Epidermal melanocyte (primary cell): ENCODE measurements at regions not wholly inside any gene's neighbourhood (a gene's known extent, or its start where the extent isn't known, plus 50 kb on each side); places are given as distances from the start of the nearest gene placed in this dataset.

Experiments used
- DNase-seq: peaks from one replicate; pipeline ENCODE4 v3.0.0; 2011; ENCODE audit warnings: low spot score; ENCODE audit not compliant: insufficient read length

DNA sequence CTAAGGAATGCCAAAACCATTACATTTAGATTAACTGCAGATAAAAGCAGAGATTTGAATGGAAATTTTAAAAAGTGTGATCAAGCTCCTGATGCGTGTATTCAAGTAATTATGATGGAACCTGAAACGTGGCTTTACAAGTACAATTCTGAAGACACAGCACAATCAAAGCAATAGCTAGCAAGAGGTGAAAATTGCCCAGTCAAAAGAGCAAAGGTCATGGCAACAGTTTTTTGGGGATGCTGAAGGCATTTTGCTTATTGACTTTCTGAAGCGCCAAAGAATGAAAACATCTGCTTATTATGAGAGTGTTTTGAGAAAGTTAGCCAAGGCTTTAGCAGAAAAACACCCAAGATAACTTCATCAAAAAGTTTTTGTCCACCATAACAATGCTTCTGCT, 389.6 kb upstream of the TENM4 start:
- DNase-seq, result no peak

DNA sequence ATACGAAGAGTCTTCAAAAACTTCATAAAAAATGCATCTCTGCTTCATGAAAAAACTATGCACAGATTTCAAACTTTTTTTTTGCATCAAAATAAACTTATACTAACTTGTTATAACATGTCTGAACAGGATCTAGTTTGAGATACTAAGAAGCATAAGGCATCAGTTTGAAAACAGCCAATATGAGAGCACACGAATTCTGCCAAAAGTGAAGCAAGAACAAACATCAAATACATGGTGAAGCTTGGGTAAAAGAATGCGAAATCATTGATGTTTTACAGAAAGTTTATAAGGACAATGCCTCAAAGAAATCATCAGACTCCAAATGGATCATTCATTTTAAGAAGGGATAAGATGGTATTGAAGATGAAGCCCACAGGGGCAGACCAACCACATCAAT, 389.1 kb upstream of the TENM4 start:
- no peak for DNase-seq

DNA sequence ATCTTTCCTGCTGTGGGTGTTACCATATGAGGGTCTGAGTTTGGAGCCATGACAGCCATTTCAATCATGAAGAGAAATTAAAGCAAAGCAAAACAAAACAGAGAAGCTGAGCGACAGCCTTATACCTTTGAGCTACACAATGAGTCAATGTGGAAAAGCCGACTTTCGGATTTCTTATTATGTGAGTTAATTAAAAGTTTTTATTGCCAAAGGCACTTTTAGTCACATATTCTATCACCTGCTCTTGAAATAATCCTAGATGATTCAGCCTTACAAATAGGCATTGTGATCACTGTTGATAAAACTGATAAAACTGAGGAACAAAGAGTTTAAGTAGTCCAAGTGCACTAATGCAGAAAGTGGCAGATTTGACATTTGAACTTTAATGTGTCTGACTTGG, 381.9 kb upstream of the TENM4 start:
- no peak for DNase-seq

GRCh38 chr11:79813551-79813950, 372.7 kb upstream of the TENM4 start:
- DNase-seq, result no peak

GRCh38 chr11:79809487-79809886, 368.7 kb upstream of the TENM4 start:
- no peak for DNase-seq

GRCh38 chr11:79807506-79807905, 366.7 kb upstream of the TENM4 start:
- DNase-seq, result no peak

- DNase-seq, result no peak
These were observed 355.9 kb upstream of the TENM4 start for GRCh38 chr11:79796704-79797103.

DNA sequence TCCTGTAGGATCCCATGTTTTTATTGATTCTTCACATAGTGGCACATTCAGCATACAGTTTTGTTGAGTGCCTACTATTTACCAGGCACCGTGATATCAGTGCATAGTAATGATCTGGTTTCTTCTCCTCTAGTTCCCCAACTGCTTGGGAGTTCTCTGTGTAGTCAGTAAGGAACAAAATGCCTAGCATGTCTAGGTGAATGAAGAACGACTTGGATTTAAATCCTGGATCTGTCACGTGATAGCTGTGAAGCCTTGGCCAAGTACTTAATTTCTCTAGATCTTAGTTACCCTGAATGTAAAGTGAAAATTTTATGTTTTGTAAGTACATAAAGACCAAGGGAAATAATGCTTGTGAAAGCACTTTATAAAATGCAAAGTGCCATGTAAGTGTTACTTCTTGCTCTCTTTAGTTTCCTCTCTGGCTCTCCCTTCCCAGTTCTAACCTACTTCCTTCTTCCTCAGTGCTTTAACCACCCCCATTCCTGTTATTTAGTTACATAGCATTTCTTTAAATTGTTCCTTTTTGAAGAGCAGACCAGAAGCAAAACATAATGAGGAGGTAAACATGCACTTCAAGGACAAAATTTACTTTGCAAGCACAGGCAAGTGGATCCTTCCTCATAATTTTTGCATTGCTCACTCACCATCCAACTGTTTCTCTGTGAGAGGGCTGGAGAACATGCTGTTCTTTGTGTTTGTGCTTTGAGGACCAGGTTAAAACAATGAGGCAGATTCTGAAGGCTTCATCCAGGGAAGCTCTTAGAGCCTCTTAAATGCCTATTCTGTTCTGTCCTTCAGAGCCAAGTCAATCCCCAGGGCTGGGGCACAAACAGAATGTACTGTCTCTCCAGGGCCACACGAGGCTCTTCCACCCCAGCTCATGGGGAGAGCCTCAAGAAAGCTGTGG, 353.9 kb upstream of the TENM4 start:
- no peak for DNase-seq

DNA sequence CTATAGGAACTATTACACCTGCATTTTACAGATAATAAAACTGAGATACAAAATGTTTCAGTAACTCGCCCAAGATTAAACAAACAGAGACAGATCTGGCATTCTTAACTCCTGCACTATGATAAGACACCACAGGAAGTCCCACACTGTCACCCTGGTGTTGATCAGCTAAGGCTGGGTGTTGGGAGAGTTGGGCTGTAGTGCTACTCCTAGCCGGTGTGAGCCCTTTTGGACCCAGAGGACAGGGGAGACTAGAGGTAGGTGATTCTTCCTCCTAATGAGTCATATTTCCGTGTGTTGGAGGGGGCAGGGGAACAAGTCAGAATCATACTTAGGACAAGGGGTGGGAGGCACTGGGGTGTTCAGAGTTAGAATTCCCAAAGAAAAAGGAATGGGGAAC, 353.2 kb upstream of the TENM4 start:
- DNase-seq, result no peak

- DNase-seq, result no peak
These were observed 346.1 kb upstream of the TENM4 start for GRCh38 chr11:79786961-79787360.

- DNase-seq, result no peak
These were observed 343.0 kb upstream of the TENM4 start for GRCh38 chr11:79783833-79784232.

DNA sequence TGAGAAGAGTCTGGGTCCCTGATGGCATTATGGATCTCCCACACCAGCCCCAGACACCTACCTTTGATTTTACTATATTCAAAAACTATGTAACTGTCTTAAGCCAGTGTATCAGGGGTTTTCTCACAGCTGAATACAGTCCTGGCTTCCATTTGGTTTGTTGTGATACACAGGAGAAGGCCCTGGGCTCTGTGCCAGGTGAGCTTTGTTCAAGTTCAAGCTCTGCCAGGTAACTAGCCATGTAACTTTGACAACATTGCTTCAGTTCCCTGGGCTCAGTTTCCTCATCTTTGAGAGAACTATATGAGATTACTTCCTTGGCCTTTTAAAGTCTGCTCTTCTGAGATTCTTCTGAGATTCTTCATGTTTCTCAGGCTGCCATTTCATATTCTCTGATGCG, 327.5 kb upstream of the TENM4 start:
- DNase-seq, result no peak

GRCh38 chr11:79762279-79762921, 321.6 kb upstream of the TENM4 start:
- DNase-seq, result no peak

DNA sequence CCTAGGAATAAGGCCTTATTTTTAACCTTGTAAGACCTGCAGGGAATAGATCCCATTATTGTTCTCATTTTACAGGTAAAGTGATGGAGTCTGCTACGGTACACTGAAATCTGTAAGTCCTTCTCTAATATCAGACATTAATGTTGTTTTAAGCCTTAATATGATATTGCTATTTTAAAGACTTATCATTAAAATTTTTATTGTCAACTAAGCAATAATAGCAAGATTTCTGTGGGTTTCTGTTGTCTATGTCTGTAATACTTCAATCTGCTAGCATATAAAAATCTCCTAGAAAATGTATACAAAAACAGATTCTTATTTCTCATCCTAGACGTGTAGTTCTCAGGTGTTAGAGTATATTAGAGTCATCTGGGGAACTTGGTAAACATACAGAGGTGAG, 317.5 kb upstream of the TENM4 start:
- DNase-seq, result no peak

- DNase-seq, result no peak
These were observed 306.6 kb upstream of the TENM4 start for GRCh38 chr11:79747406-79747805.

DNA sequence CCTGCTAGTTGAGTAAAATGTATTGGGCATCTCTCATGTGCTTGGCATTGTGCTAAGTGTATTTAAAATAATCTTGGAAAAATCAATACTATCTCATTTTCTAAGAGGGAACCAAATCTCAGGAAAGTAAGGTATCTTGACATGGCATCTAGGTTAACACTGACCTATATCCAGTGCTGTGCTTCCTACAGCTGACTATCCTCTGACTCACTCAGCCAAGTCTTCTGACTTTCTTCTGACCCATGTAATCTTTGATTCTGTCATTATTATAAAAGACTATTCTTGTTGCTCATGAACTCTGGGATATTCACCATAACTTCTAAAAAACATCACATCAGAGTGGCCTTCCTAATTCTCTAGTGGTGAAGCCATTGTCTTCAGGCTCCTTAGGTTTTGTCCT, 304.1 kb upstream of the TENM4 start:
- DNase-seq, result no peak

- DNase-seq, result no peak
These were observed 301.3 kb upstream of the TENM4 start for GRCh38 chr11:79742176-79742575.

DNA sequence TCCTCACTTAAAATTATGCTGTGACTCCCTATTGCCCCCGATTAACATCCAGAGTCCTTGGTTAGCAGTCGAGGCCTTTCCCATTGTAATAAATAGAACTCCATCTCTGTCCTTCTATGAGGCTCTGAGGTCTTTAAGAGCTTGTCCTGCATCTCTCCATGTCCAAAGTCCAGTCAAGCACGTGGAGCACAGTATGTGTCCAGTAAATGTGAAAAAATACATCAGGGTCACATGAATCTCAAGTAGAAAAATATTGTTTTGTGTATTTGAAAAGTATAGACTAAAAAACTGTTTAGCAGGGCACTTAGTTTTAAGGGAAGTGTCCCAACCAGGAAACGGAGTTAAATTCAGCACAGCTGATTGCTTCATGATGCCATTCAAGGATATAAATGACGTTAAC, 298.8 kb upstream of the TENM4 start:
- DNase-seq, result no peak

DNA sequence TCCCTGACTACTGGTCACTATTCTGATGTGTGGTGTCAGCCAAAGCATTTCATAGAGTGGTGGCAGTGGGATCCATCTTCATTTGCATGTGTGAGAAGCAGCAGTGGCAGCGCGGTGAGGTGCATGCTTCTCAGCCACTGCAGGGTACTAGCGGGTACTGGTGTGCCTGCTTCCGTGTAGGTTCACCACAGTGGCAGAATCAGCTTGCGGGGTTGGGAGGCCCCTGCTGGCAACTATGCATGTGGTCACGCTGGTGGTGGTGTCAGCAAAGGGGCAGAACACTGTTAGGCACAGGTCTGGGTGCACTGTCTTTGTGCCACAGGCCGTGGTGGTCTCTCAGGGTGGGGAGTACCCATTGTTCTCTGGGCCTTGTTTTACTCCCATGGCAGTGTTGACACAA, 286.4 kb upstream of the TENM4 start:
- no peak for DNase-seq

- no peak for DNase-seq
These were observed 279.3 kb upstream of the TENM4 start for GRCh38 chr11:79720115-79720514.

DNA sequence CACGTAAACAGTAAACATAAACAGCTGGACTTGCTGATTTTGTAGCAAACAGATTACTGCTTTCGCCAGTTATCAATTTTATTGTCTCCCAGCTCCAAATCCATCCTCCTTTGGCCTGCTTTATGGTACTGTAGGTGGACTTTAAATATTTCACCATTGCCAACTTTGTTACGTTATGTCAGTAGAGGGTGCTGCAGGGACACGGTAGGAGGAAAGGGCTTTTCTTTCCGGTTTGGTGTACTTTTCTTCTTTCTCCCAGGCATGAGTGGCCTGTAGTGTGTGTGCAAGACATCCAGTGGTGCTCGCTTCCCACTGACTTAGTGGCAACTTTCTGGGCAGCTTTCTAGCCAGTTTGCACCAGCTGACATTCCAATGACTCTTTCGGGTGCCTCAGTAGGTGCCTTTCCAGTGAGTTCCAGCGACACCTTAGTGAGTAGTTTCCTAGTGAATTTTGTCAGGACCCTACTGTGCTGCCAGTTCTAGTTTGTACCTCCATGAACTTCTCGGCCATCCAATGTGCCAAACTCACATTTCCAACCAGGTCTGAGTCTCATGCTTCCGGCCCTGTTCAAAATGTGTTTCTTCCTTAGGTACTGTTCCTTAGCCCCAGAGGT, 267.6 kb upstream of the TENM4 start:
- DNase-seq, result no peak

DNA sequence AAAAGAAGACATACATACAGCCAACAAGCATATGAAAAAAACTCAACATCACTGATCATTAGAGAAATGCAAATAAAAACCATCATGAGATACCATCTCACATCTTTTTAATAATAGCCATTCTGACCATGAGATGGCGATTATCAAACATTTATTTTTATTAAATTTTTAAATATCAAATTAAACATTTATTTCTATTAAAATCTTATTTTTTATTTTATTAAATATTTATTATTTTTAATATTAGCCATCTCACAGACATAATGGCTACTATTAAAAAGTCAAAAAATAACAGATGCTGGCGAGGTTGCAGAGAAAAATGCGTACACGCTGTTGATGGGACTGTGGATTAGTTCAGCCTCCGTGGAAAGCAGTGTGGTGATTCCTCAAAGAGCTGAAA, 264.8 kb upstream of the TENM4 start:
- no peak for DNase-seq

GRCh38 chr11:79702303-79702702, 261.5 kb upstream of the TENM4 start:
- DNase-seq, result no peak
